ENCODE measurements at regions not wholly inside any gene's neighbourhood (a gene's known extent, or its start where the extent isn't known, plus 50 kb on each side); places are given as distances from the start of the nearest gene placed in this dataset.
"Not testable (repeated sequence)": the region's sequence is repeated elsewhere in the genome, so short reads cannot be mapped to it uniquely, and the experiment has no call there.

DNA sequence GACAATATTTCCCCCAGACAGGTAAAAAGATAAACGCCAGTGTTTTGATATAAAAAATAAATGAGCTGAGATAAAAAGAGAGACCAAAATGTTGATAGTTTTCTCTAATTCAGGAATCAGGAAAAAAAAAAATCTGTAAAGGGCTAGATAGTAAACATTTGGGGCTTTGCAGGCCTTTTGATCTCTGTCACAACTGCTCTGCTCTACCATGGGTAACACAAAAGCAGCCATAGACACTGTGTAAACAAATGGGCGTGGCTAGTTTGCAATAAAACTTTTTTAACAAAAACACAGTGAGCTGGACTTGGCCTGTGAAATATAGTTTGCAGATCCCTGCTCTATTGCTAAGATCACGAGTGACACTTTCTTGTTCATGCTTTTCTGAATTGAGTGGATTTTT, 219.1 kb upstream of the STXBP5 start:
- no peaks in the 10 kb centered on the region for H3K4me1 ChIP-seq (ENCODE audit: low read length)
- no peaks in the 10 kb centered on the region for H3F3A ChIP-seq (ENCODE audit: insufficient read depth, low read length)
- no peak overlapping the region for H2AFZ ChIP-seq (ENCODE audit: low read length)
- H3K4me3 ChIP-seq (ENCODE audit: low read length): no peak overlapping the region
- H3K4me2 ChIP-seq (ENCODE audit: low read depth, low read length): no peak overlapping the region
- no peaks in the 10 kb centered on the region for H3K27me3 ChIP-seq (replicated peaks; ENCODE audit: insufficient read depth, low read length)
- H3K27ac ChIP-seq (ENCODE audit: low read length): no peak overlapping the region
- TF ChIP-seq, protein P1, sequence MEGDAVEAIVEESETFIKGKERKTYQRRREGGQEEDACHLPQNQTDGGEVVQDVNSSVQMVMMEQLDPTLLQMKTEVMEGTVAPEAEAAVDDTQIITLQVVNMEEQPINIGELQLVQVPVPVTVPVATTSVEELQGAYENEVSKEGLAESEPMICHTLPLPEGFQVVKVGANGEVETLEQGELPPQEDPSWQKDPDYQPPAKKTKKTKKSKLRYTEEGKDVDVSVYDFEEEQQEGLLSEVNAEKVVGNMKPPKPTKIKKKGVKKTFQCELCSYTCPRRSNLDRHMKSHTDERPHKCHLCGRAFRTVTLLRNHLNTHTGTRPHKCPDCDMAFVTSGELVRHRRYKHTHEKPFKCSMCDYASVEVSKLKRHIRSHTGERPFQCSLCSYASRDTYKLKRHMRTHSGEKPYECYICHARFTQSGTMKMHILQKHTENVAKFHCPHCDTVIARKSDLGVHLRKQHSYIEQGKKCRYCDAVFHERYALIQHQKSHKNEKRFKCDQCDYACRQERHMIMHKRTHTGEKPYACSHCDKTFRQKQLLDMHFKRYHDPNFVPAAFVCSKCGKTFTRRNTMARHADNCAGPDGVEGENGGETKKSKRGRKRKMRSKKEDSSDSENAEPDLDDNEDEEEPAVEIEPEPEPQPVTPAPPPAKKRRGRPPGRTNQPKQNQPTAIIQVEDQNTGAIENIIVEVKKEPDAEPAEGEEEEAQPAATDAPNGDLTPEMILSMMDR (IDR thresholded peaks at IDR 0.05; ENCODE audit: low read length): no peak
- TF ChIP-seq EZH2phosphoT487 (IDR thresholded peaks at IDR 0.05; ENCODE audit: low read length) (no peak), EZH2 (optimal IDR thresholded peaks at IDR 0.05; ENCODE audit: low read depth, low read length) (no peak)
- H3K36me3 ChIP-seq (replicated peaks; ENCODE audit: insufficient read depth, low read length): no peaks in the 10 kb centered on the region
- no peaks in the 10 kb centered on the region for H3K9me2 ChIP-seq (replicated peaks; ENCODE audit: insufficient read depth, low read length)
- H3K9me3 ChIP-seq (replicated peaks; ENCODE audit: insufficient read depth, low read length): no peaks in the 10 kb centered on the region
- no peak overlapping the region for H3K9ac ChIP-seq (ENCODE audit: low read length)
- H3K79me2 ChIP-seq (ENCODE audit: low read length): no peaks in the 10 kb centered on the region
- no peak for DNase-seq
- H4K20me1 ChIP-seq (ENCODE audit: insufficient read depth, low read length): no peaks in the 10 kb centered on the region

DNA sequence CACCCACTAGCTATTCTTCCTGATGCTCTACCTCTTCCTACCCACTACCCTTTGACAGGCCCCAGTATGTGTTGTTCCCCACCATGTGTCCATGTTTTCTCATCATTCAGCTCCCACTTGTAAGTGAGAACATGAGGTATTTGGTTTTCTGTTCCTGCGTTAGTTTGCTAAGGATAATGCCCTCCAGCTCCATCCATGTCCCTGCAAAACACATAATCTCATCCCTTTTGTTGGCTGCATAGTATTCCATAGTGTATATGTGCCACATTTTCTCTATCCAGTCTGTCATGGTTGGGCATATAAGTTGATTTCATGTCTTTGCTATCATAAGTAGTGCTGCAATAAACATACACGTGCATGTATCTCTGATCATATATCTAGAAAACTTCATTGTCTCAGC, 218.3 kb upstream of the STXBP5 start:
- Histone ChIP-seq H3K4me1 (ENCODE audit: low read length) (no peaks in the 10 kb centered on the region), H3K36me3 (replicated peaks; ENCODE audit: insufficient read depth, low read length) (no peaks in the 10 kb centered on the region), H3K27me3 (replicated peaks; ENCODE audit: insufficient read depth, low read length) (no peaks in the 10 kb centered on the region), H3K9me2 (replicated peaks; ENCODE audit: insufficient read depth, low read length) (no peaks in the 10 kb centered on the region), H3F3A (ENCODE audit: insufficient read depth, low read length) (no peaks in the 10 kb centered on the region), H3K27ac (ENCODE audit: low read length) (no peak overlapping the region), H2AFZ (ENCODE audit: low read length) (no peak overlapping the region), H4K20me1 (ENCODE audit: insufficient read depth, low read length) (no peaks in the 10 kb centered on the region), H3K4me2 (ENCODE audit: low read depth, low read length) (no peak overlapping the region), H3K9ac (ENCODE audit: low read length) (no peak overlapping the region), H3K9me3 (replicated peaks; ENCODE audit: insufficient read depth, low read length) (no peaks in the 10 kb centered on the region), H3K4me3 (ENCODE audit: low read length) (no peak overlapping the region), H3K79me2 (ENCODE audit: low read length) (no peaks in the 10 kb centered on the region)
- no peak for DNase-seq
- TF ChIP-seq EZH2phosphoT487 (IDR thresholded peaks at IDR 0.05; ENCODE audit: low read length) (no peak), EZH2 (optimal IDR thresholded peaks at IDR 0.05; ENCODE audit: low read depth, low read length) (no peak)
- TF ChIP-seq, protein P1 (IDR thresholded peaks at IDR 0.05; ENCODE audit: low read length): no peak

DNA sequence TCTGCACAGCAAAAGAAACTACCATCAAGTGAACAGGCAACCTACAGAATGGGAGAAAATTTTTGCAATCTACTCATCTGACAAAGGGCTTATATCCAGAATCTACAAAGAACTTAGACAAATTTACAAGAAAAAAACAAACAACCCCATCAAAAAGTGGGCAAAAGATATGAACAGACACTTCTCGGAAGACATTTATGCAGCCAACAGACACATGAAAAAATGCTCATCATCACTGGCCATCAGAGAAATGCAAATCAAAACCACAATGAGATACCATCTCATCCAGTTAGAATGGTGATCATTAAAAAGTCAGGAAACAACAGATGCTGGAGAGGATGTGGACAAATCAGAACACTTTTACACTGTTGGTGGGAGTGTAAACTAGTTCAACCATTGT, 216.3 kb upstream of the STXBP5 start:
- H3K4me1 ChIP-seq (ENCODE audit: low read length); H3K4me3 ChIP-seq (ENCODE audit: low read length); H3K9me3 ChIP-seq (replicated peaks; ENCODE audit: insufficient read depth, low read length); H3F3A ChIP-seq (ENCODE audit: insufficient read depth, low read length); H4K20me1 ChIP-seq (ENCODE audit: insufficient read depth, low read length); H3K9ac ChIP-seq (ENCODE audit: low read length); H3K27me3 ChIP-seq (replicated peaks; ENCODE audit: insufficient read depth, low read length); H3K9me2 ChIP-seq (replicated peaks; ENCODE audit: insufficient read depth, low read length); H3K36me3 ChIP-seq (replicated peaks; ENCODE audit: insufficient read depth, low read length); H3K4me2 ChIP-seq (ENCODE audit: low read depth, low read length); H3K27ac ChIP-seq (ENCODE audit: low read length); H3K79me2 ChIP-seq (ENCODE audit: low read length); H2AFZ ChIP-seq (ENCODE audit: low read length); DNase-seq: not testable (repeated sequence)

DNA sequence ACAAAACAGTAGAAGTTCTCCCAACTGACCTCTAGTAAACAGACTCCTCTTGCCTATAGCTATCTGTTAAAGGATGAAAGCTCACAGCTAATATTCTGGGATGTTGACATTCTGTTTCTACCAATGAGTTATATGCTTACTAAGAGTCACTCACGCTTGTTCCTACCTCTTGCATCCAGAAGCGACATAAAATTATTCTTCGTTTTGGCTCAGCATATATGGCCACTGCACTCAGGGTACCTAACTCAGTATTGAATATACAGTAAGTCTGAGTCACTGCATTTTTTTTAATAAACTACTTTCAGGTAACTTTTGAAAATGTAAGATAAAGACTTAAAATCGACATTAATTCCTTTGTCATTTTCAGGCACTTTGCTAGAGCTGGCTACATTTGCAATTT, 214.4 kb upstream of the STXBP5 start:
- Histone ChIP-seq H2AFZ (ENCODE audit: low read length) (no peak overlapping the region), H3K9ac (ENCODE audit: low read length) (no peak overlapping the region), H3K27me3 (replicated peaks; ENCODE audit: insufficient read depth, low read length) (no peaks in the 10 kb centered on the region), H3K4me1 (ENCODE audit: low read length) (no peaks in the 10 kb centered on the region), H3K9me3 (replicated peaks; ENCODE audit: insufficient read depth, low read length) (no peaks in the 10 kb centered on the region), H3K36me3 (replicated peaks; ENCODE audit: insufficient read depth, low read length) (no peaks in the 10 kb centered on the region), H3K79me2 (ENCODE audit: low read length) (no peaks in the 10 kb centered on the region), H3K4me3 (ENCODE audit: low read length) (no peak overlapping the region), H4K20me1 (ENCODE audit: insufficient read depth, low read length) (no peaks in the 10 kb centered on the region), H3K27ac (ENCODE audit: low read length) (no peak overlapping the region), H3K4me2 (ENCODE audit: low read depth, low read length) (no peak overlapping the region), H3F3A (ENCODE audit: insufficient read depth, low read length) (no peaks in the 10 kb centered on the region), H3K9me2 (replicated peaks; ENCODE audit: insufficient read depth, low read length) (no peaks in the 10 kb centered on the region)
- no peak for DNase-seq
- TF ChIP-seq, protein P1 (IDR thresholded peaks at IDR 0.05; ENCODE audit: low read length): no peak
- TF ChIP-seq EZH2 (optimal IDR thresholded peaks at IDR 0.05; ENCODE audit: low read depth, low read length): no peak
- no peak for TF ChIP-seq EZH2phosphoT487 (IDR thresholded peaks at IDR 0.05; ENCODE audit: low read length)

All from MM.1S (cell line).